Testis (tissue), 2 donors: ENCODE measurements at regions not wholly inside any gene's neighbourhood (a gene's known extent, or its start where the extent isn't known, plus 50 kb on each side); places are given as distances from the start of the nearest gene placed in this dataset.

Source experiments
- POLR2A ChIP-seq: fragments of 450-650 bp; IDR thresholded peaks from one replicate; pipeline ENCODE4 v1.6.1; 2017; ENCODE audit warnings: antibody characterized with exemption, mild to moderate bottlenecking, moderate library complexity
- TF ChIP-seq, protein P1 (sequence below), 3 experiments: fragments of 450-650 bp in 2 of 3; fragments of 200-600 bp in 1 of 3; sonication (generic) in 1 of 3; IDR thresholded peaks; one replicate each; pipeline ENCODE4 v1.5.1; 2016 to 2019; ENCODE audit warnings: antibody characterized with exemption in 3 of 3, mild to moderate bottlenecking in 2 of 3, moderate library complexity in 1 of 3

DNA sequence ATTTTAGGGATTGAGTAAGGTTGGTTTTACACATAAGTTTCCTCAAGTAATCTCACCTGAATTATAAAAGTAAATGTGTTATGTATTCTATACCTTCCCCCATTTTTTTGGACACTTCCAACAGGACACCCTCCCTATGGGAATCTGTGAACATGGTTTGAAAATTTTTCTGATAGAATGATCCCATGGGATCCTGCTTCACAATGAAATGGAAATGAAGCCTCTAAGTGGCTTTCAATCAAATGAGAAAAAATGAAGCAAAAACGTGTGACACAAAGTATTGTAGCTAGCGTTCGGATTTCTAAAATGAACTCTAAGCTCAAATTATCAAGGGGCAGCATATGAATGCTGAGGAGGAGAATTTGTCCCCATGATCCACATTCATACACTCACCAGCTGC is 1006.8 kb downstream of the ADGRL2 start:
- TF ChIP-seq, protein P1, sequence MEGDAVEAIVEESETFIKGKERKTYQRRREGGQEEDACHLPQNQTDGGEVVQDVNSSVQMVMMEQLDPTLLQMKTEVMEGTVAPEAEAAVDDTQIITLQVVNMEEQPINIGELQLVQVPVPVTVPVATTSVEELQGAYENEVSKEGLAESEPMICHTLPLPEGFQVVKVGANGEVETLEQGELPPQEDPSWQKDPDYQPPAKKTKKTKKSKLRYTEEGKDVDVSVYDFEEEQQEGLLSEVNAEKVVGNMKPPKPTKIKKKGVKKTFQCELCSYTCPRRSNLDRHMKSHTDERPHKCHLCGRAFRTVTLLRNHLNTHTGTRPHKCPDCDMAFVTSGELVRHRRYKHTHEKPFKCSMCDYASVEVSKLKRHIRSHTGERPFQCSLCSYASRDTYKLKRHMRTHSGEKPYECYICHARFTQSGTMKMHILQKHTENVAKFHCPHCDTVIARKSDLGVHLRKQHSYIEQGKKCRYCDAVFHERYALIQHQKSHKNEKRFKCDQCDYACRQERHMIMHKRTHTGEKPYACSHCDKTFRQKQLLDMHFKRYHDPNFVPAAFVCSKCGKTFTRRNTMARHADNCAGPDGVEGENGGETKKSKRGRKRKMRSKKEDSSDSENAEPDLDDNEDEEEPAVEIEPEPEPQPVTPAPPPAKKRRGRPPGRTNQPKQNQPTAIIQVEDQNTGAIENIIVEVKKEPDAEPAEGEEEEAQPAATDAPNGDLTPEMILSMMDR (IDR thresholded peaks at IDR 0.05) = no peak
- no peak for TF ChIP-seq POLR2A
